ENCODE measurements at regions not wholly inside any gene's neighbourhood (a gene's known extent, or its start where the extent isn't known, plus 50 kb on each side); places are given as distances from the start of the nearest gene placed in this dataset.

- no peaks in the 10 kb centered on the region for H4K20me1 ChIP-seq (ENCODE audit: low read depth)
- H3K4me3 Mint-ChIP-seq = no peak overlapping the region
- no peak overlapping the region for H3K27ac ChIP-seq
- no peaks in the 10 kb centered on the region for H3K36me3 ChIP-seq
- no peak overlapping the region for H3K9ac ChIP-seq
- H3K27me3 ChIP-seq = no peaks in the 10 kb centered on the region
- no peak overlapping the region for H2AFZ ChIP-seq (replicated peaks)
- no peaks in the 10 kb centered on the region for H3K4me1 ChIP-seq
- no peaks in the 10 kb centered on the region for H3K79me2 ChIP-seq (ENCODE audit: low read depth)
- TF ChIP-seq EZH2phosphoT487 (IDR thresholded peaks at IDR 0.05) (no peak), EZH2 (IDR thresholded peaks at IDR 0.05) (no peak), CTCF (IDR thresholded peaks at IDR 0.05) (peak; percentile 64)
- no peak overlapping the region for H3K4me3 ChIP-seq
- H3K4me1 Mint-ChIP-seq = peaks cover 7% of the 10 kb centered on the region
- no peak overlapping the region for H3K27ac Mint-ChIP-seq
- peaks cover 4% of the 10 kb centered on the region for H3K9me3 Mint-ChIP-seq
- no peaks in the 10 kb centered on the region for H3F3A ChIP-seq (ENCODE audit: low read depth)
- peak; percentile 13 for DNase-seq (ENCODE audit: low spot score)
- no peaks in the 10 kb centered on the region for H3K9me3 ChIP-seq (ENCODE audit: low read depth)
- no peaks in the 10 kb centered on the region for H3K36me3 Mint-ChIP-seq
- peaks cover 2% of the 10 kb centered on the region for H3K27me3 Mint-ChIP-seq (ENCODE audit: insufficient read depth, low read depth)
- H3K4me2 ChIP-seq = no peak overlapping the region
Observed at GRCh38 chr5:8340739-8341344, 471.9 kb downstream of the MTRR start.

DNA sequence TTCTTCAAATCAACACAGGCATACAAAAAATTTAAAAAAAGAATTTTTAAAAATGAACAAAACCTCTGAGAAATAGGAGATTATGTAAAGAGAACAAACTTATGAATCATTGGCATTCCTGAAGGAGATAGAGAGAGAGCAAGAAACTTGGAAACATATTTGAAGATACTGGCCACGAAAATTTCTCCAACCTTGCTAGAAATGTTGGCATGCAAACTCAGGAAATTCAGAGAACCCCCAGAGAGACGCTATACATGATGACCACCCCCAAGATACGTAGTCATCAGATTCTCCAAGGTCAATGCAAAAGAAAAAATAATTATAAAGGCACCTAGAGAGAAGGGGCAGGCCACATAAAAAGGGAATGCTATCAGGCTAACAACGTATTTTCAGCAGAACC is 472.5 kb downstream of the MTRR start:
- no peaks in the 10 kb centered on the region for H3K4me1 ChIP-seq
- H3K9ac ChIP-seq = no peak overlapping the region
- H3K36me3 ChIP-seq = no peaks in the 10 kb centered on the region
- H3K9me3 ChIP-seq (ENCODE audit: low read depth) = no peaks in the 10 kb centered on the region
- Mint-ChIP-seq H3K9me3 (peaks cover 4% of the 10 kb centered on the region), H3K4me3 (no peak overlapping the region), H3K4me1 (peaks cover 7% of the 10 kb centered on the region), H3K36me3 (no peaks in the 10 kb centered on the region), H3K27me3 (ENCODE audit: insufficient read depth, low read depth) (peaks cover 2% of the 10 kb centered on the region), H3K27ac (no peak overlapping the region)
- H3F3A ChIP-seq (ENCODE audit: low read depth) = no peaks in the 10 kb centered on the region
- no peak overlapping the region for H3K4me3 ChIP-seq
- H3K27me3 ChIP-seq = no peaks in the 10 kb centered on the region
- no peaks in the 10 kb centered on the region for H3K79me2 ChIP-seq (ENCODE audit: low read depth)
- H3K4me2 ChIP-seq = no peak overlapping the region
- TF ChIP-seq EZH2phosphoT487 (IDR thresholded peaks at IDR 0.05) = no peak
- no peak for TF ChIP-seq CTCF (IDR thresholded peaks at IDR 0.05)
- TF ChIP-seq EZH2 (IDR thresholded peaks at IDR 0.05) = no peak
- no peak overlapping the region for H3K27ac ChIP-seq
- no peak overlapping the region for H2AFZ ChIP-seq (replicated peaks)
- no peak for DNase-seq (ENCODE audit: low spot score)
- H4K20me1 ChIP-seq (ENCODE audit: low read depth) = no peaks in the 10 kb centered on the region

GRCh38 chr5:8347984-8348383 is 479.0 kb downstream of the MTRR start:
- Histone ChIP-seq H3F3A (ENCODE audit: low read depth) (no peaks in the 10 kb centered on the region), H3K4me1 (no peaks in the 10 kb centered on the region), H3K27me3 (no peaks in the 10 kb centered on the region), H3K9me3 (ENCODE audit: low read depth) (peaks cover 5% of the 10 kb centered on the region), H3K79me2 (ENCODE audit: low read depth) (no peaks in the 10 kb centered on the region), H4K20me1 (ENCODE audit: low read depth) (no peaks in the 10 kb centered on the region), H3K4me2 (no peak overlapping the region), H3K36me3 (peaks cover under 1% of the 10 kb centered on the region), H3K9ac (no peak overlapping the region), H2AFZ (replicated peaks) (no peak overlapping the region), H3K27ac (no peak overlapping the region), H3K4me3 (no peak overlapping the region)
- no peak for DNase-seq (ENCODE audit: low spot score)
- Mint-ChIP-seq H3K27me3 (ENCODE audit: insufficient read depth, low read depth) (no peaks in the 10 kb centered on the region), H3K36me3 (no peaks in the 10 kb centered on the region), H3K4me1 (no peaks in the 10 kb centered on the region), H3K4me3 (no peak overlapping the region), H3K9me3 (peaks cover 4% of the 10 kb centered on the region), H3K27ac (no peak overlapping the region)
- no peak for TF ChIP-seq CTCF (IDR thresholded peaks at IDR 0.05)
- no peak for TF ChIP-seq EZH2phosphoT487 (IDR thresholded peaks at IDR 0.05)
- TF ChIP-seq EZH2 (IDR thresholded peaks at IDR 0.05) = no peak
